ENCODE measurements at regions not wholly inside any gene's neighbourhood (a gene's known extent, or its start where the extent isn't known, plus 50 kb on each side); places are given as distances from the start of the nearest gene placed in this dataset.

DNA sequence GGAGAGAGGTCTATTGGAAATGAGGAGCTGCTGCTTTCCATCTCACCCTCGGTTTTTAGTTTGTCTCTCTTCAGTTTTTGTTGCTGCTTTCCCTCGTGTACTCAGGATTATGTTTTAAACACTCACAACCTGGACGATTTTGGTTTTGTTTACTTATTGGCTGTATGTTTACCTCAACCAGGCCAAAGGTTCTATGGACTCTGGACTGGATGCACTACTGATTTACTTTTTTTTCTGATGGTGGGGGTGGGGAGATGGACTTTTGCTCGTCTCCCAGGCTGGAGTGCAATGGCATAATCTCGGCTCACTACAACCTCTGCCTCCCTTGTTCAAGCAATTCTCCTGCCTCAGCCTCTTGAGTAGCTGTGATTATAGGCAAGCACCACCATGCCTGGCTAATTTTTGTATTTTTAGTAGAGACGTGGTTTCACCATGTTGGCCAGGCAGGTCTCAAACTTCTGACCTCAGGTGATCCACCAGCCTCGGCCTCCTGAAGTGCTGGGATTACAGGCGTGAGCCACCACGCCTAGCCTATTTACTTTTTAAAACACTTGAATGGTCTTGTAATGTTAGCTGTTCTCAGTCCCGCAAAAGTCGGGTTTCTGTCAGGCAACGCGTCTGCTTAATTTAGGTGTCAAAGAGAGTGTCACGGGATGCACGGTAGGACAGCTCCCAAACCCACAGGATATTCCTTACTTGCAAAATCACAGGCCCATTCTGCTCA, 148.2 kb upstream of the RIPOR2 start:
- TF ChIP-seq, protein P1, sequence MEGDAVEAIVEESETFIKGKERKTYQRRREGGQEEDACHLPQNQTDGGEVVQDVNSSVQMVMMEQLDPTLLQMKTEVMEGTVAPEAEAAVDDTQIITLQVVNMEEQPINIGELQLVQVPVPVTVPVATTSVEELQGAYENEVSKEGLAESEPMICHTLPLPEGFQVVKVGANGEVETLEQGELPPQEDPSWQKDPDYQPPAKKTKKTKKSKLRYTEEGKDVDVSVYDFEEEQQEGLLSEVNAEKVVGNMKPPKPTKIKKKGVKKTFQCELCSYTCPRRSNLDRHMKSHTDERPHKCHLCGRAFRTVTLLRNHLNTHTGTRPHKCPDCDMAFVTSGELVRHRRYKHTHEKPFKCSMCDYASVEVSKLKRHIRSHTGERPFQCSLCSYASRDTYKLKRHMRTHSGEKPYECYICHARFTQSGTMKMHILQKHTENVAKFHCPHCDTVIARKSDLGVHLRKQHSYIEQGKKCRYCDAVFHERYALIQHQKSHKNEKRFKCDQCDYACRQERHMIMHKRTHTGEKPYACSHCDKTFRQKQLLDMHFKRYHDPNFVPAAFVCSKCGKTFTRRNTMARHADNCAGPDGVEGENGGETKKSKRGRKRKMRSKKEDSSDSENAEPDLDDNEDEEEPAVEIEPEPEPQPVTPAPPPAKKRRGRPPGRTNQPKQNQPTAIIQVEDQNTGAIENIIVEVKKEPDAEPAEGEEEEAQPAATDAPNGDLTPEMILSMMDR (IDR thresholded peaks at IDR 0.05; ENCODE audit: control insufficient read depth, insufficient read depth, low read depth, low read length, missing control alignments), result no peak
- H3K4me3 ChIP-seq (ENCODE audit: control insufficient read depth, low read depth, low read length), result no peak overlapping the region
- DNase-seq (ENCODE audit: low read depth), result no peak

DNA sequence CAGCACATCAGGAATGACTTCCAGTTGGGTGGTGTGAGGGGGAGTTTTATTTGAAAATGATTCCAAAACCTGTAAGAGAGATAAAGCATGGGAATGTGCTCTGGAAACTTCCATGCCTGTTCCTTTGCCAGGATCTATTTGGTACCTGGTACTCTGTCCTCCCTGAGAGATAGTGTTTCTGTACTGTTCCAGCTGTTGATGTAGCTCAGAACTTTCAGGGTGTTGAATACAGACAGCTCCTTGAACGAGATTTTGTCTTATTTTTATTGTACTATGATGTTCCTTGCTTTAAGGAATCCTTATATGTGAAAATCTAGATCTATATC, 148.7 kb upstream of the RIPOR2 start:
- no peak overlapping the region for H3K4me3 ChIP-seq (ENCODE audit: control insufficient read depth, low read depth, low read length)
- no peak for DNase-seq (ENCODE audit: low read depth)
- TF ChIP-seq, protein P1 (IDR thresholded peaks at IDR 0.05; ENCODE audit: control insufficient read depth, insufficient read depth, low read depth, low read length, missing control alignments), result no peak

DNA sequence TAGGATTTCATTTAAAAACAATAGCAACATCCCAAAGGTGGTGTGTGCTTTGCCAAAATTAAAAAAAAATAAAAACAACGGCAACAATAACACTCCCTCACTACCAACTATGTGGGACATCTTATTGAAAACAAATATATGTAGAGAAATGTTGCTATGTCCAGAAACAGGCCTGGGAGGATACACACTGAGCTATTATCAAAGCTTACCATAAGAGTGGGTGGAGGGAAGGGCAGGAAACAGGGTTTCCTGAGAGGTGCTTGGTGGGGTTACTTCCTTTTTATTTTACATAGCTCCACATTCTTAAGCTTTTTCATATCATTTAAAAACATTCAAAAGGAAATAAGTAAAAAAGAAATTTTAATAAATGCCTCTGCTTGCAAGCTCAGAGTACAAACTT, 150.0 kb upstream of the RIPOR2 start:
- no peak for DNase-seq (ENCODE audit: low read depth)
- no peak overlapping the region for H3K4me3 ChIP-seq (ENCODE audit: control insufficient read depth, low read depth, low read length)
- TF ChIP-seq, protein P1 (IDR thresholded peaks at IDR 0.05; ENCODE audit: control insufficient read depth, insufficient read depth, low read depth, low read length, missing control alignments), result no peak

DNA sequence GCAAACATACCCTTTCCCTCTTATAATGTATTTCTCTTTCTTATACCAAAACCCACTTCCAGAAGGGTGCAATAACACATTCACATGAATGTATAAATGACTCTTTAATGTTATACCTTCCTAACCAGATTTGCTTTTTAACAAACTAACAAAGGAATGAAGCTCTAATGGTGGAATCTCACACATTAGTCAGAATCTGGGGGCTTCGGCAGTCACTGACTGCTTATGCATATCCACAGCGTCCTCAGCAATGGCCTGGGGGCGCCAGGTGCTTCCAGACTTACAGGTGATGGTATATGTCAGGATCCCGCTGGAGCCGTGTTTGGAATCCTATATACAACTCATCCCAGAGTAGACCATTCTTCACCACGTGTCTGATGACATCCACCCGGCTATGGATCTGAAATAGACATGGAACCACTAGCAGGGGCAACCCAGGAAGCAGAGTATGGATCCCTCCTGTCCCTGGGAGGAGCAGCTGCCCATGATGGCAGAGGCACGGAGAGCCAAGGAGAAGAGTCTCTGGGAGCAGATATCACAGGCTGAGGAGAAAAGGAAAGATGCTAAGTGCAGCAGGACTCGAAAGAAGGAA, 150.8 kb upstream of the RIPOR2 start:
- H3K4me3 ChIP-seq (ENCODE audit: control insufficient read depth, low read depth, low read length), result no peak overlapping the region
- DNase-seq (ENCODE audit: low read depth), result no peak
- TF ChIP-seq, protein P1 (IDR thresholded peaks at IDR 0.05; ENCODE audit: control insufficient read depth, insufficient read depth, low read depth, low read length, missing control alignments), result no peak

DNA sequence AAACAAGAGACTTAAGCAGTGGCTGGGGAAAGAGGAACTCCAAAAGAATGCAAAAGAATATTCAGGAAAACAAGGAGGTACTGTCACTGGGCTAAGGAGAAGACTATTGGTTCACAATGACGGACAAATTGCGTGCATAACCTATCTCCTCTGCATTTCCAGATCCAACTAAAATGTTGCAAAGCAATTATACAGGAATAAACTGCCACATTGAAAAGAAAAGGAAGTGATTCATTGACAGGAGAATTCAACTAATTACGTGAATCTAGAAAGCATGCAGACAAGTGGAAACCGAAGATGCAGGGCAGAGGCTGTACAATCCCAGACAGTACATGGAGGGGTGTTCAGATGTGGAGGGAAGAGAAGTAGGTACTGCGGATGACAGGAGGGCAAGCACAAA, 152.8 kb upstream of the RIPOR2 start:
- DNase-seq (ENCODE audit: low read depth), result no peak
- TF ChIP-seq, protein P1 (IDR thresholded peaks at IDR 0.05; ENCODE audit: control insufficient read depth, insufficient read depth, low read depth, low read length, missing control alignments), result no peak
- no peak overlapping the region for H3K4me3 ChIP-seq (ENCODE audit: control insufficient read depth, low read depth, low read length)

DNA sequence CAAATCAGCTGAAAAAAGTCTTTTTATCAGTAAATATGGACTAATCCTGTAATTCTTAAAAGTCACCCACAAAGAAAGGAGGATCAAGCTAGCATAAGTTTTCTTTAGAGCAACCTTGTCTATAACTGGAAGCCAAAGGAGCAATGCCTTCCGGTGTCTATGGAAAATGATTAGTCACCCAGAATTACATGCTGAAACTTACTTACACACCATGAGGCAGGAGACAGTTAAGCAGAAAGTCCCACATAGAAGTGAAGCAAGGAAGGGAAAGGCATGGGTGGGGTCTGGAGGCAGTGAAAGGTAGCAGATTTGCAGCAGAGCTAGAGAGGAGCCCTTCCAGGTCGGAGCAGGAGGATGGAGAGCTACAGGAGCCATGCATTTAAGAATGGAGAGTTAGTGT, 153.7 kb upstream of the RIPOR2 start:
- H3K4me3 ChIP-seq (ENCODE audit: control insufficient read depth, low read depth, low read length), result no peak overlapping the region
- TF ChIP-seq, protein P1 (IDR thresholded peaks at IDR 0.05; ENCODE audit: control insufficient read depth, insufficient read depth, low read depth, low read length, missing control alignments), result no peak
- DNase-seq (ENCODE audit: low read depth), result peak; percentile 8

All from AG09309 (cell line).